OCI-LY1 (cell line): ENCODE measurements at regions not wholly inside any gene's neighbourhood (a gene's known extent, or its start where the extent isn't known, plus 50 kb on each side); places are given as distances from the start of the nearest gene placed in this dataset.
"Not testable (repeated sequence)": the region's sequence is repeated elsewhere in the genome, so short reads cannot be mapped to it uniquely, and the experiment has no call there.

Experiments
- H2AFZ ChIP-seq: fragments of 200-600 bp; sonication (generic), shearing (Covaris generic); 2 replicates; pipeline ENCODE4 v1.6.0; 2014; ENCODE audit warnings: antibody characterized with exemption, mild to moderate bottlenecking, low read length
- H3F3A ChIP-seq: fragments of 200-600 bp; sonication (generic), shearing (Covaris generic); 2 replicates; pipeline ENCODE4 v1.6.0; 2014; ENCODE audit warnings: mild to moderate bottlenecking, antibody characterized with exemption, low read length, moderate library complexity; ENCODE audit not compliant: insufficient read depth
- H3K27ac ChIP-seq: fragments of 200-600 bp; sonication (generic); 2 replicates; pipeline ENCODE4 v1.5.1; 2014; ENCODE audit warnings: low read length, mixed run types, mild to moderate bottlenecking, low read depth; ENCODE audit not compliant: poor library complexity, severe bottlenecking
- H3K27me3 ChIP-seq: fragments of 200-600 bp; sonication (generic); 2 replicates; pipeline ENCODE4 v1.6.0; 2014; ENCODE audit warnings: antibody characterized with exemption, mild to moderate bottlenecking, low read length, moderate library complexity; ENCODE audit not compliant: insufficient read depth
- H3K36me3 ChIP-seq: fragments of 200-600 bp; sonication (generic); 2 replicates; pipeline ENCODE4 v1.6.1; 2014; ENCODE audit warnings: mild to moderate bottlenecking, antibody characterized with exemption, low read length, moderate library complexity, mixed read lengths; ENCODE audit not compliant: insufficient read depth
- H3K4me1 ChIP-seq: fragments of 200-600 bp; sonication (generic); 2 replicates; pipeline ENCODE4 v1.5.1; 2014; ENCODE audit warnings: mild to moderate bottlenecking, low read length, moderate library complexity; ENCODE audit not compliant: insufficient read depth, severe bottlenecking
- H3K4me2 ChIP-seq: fragments of 200-600 bp; sonication (generic), shearing (Covaris generic); 2 replicates; pipeline ENCODE4 v1.6.1; 2014; ENCODE audit warnings: low read length
- H3K4me3 ChIP-seq: fragments of 200-600 bp; sonication (generic); 2 replicates; pipeline ENCODE4 v1.5.1; 2014; ENCODE audit warnings: low read length, low read depth, mild to moderate bottlenecking, mixed read lengths; ENCODE audit not compliant: poor library complexity, severe bottlenecking
- H3K79me2 ChIP-seq: fragments of 200-600 bp; shearing (Covaris generic); 2 replicates; pipeline ENCODE4 v1.6.1; 2016; ENCODE audit warnings: mixed run types, low read length, mixed read lengths; ENCODE audit not compliant: insufficient read depth
- H3K9ac ChIP-seq: fragments of 200-600 bp; sonication (generic), shearing (Covaris generic); 2 replicates; pipeline ENCODE4 v1.6.1; 2014; ENCODE audit warnings: mild to moderate bottlenecking, low read length, mixed read lengths
- H3K9me2 ChIP-seq: fragments of 200-600 bp; sonication (generic), shearing (Covaris generic); 2 replicates; pipeline ENCODE4 v1.6.1; 2014; ENCODE audit warnings: low read depth, mild to moderate bottlenecking, low read length, mixed read lengths
- H3K9me3 ChIP-seq: fragments of 200-600 bp; shearing (Covaris generic); 2 replicates; pipeline ENCODE4 v1.6.1; 2014; ENCODE audit warnings: low read length, mixed read lengths
- H4K20me1 ChIP-seq: fragments of 200-600 bp; sonication (generic), shearing (Covaris generic); 2 replicates; pipeline ENCODE4 v1.6.0; 2016; ENCODE audit warnings: mild to moderate bottlenecking, low read length; ENCODE audit not compliant: insufficient read depth

DNA sequence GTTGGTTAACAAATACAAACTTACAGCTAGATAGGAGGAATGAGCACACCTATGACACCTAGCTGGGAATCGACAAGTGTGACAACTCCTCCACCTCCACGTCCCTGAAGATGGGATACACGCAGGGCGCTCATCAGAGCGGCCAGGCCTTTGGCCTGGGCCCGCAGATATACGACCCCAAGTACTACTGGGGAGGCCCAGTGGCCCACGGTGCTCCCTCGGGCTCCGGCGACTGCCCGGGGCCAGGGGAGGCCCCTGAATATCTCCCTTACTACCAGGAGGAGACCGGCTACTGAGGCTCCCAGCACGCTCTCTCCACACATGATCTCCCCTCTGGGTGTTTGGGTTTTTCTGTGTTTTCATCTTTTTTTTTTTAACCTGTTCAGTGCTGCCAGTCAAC, 801.3 kb downstream of the SPATA31A6 start:
- H3K27ac ChIP-seq, H2AFZ ChIP-seq, H3K9me2 ChIP-seq, H3K4me2 ChIP-seq, H3K9ac ChIP-seq, H3F3A ChIP-seq, H3K36me3 ChIP-seq, H3K9me3 ChIP-seq, H3K79me2 ChIP-seq, H3K4me3 ChIP-seq, H3K4me1 ChIP-seq, H3K27me3 ChIP-seq, H4K20me1 ChIP-seq: not testable (repeated sequence)
